Common myeloid progenitor, CD34-positive (primary cell): ENCODE measurements at regions not wholly inside any gene's neighbourhood (a gene's known extent, or its start where the extent isn't known, plus 50 kb on each side); places are given as distances from the start of the nearest gene placed in this dataset.

Source experiments
- CTCF ChIA-PET: fragments of 350-600 bp; sonication (Branson Sonifier 250); formaldehyde crosslinking; loops from one replicate; lab custom pipeline; 2021; ENCODE audit warnings: antibody characterized with exemption; lab: Charles Lee
- POLR2A ChIA-PET: fragments of 350-600 bp; sonication (Branson Sonifier 250); formaldehyde crosslinking; loops from one replicate; lab custom pipeline; 2021; ENCODE audit warnings: antibody characterized with exemption; lab: Charles Lee
- DNase-seq, 3 donors: peaks; one replicate each; pipeline versions ENCODE4 v3.0.0 to v3.0.0-alpha.2; 2013
- H3K27ac ChIP-seq, 2 experiments: 1 replicate in 1 of 2; 2 replicates in 1 of 2; pipeline ENCODE4 v1.7.0; 2013; ENCODE audit warnings: inconsistent platforms in 2 of 2, low read length in 2 of 2, mild to moderate bottlenecking in 2 of 2, low read depth in 1 of 2, moderate library complexity in 1 of 2; ENCODE audit not compliant: severe bottlenecking in 2 of 2, insufficient read depth in 1 of 2, poor library complexity in 1 of 2
- H3K27me3 ChIP-seq, 5 experiments: replicated peaks in 2 of 5; 1 replicate in 3 of 5; 2 replicates in 2 of 5; pipeline versions ENCODE4 v1.6.1 to v1.7.0; 2013; ENCODE audit warnings: low read length in 4 of 5, mild to moderate bottlenecking in 2 of 5, moderate library complexity in 2 of 5, inconsistent platforms in 1 of 5; ENCODE audit not compliant: insufficient read depth in 5 of 5, control insufficient read depth in 4 of 5
- H3K36me3 ChIP-seq, 4 experiments: 1 replicate in 2 of 4; 2 replicates in 2 of 4; pipeline versions ENCODE4 v1.6.1 to v1.7.0; 2013; ENCODE audit warnings: low read length in 3 of 4, control low read depth in 1 of 4, mild to moderate bottlenecking in 1 of 4; ENCODE audit not compliant: control insufficient read depth in 4 of 4, insufficient read depth in 4 of 4
- H3K4me1 ChIP-seq, 4 experiments: 1 replicate in 3 of 4; 2 replicates in 1 of 4; pipeline versions ENCODE4 v1.6.1 to v1.7.1; 2013; ENCODE audit warnings: low read length in 3 of 4, mild to moderate bottlenecking in 3 of 4, control low read depth in 1 of 4, inconsistent platforms in 1 of 4, moderate library complexity in 1 of 4; ENCODE audit not compliant: control insufficient read depth in 4 of 4, insufficient read depth in 4 of 4; ENCODE audit errors: control extremely low read depth in 1 of 4
- H3K4me3 ChIP-seq, 7 experiments: 1 replicate in 4 of 7; 2 replicates in 3 of 7; pipeline versions ENCODE4 v1.5.1 to v1.7.0; 2013; ENCODE audit warnings: mild to moderate bottlenecking in 7 of 7, low read length in 6 of 7, moderate library complexity in 6 of 7, inconsistent platforms in 2 of 7, low read depth in 2 of 7, control low read depth in 1 of 7; ENCODE audit not compliant: insufficient read depth in 4 of 7, control insufficient read depth in 1 of 7; ENCODE audit errors: extremely low read depth in 1 of 7
- H3K9me3 ChIP-seq, 5 experiments: 1 replicate in 4 of 5; 2 replicates in 1 of 5; pipeline versions ENCODE4 v1.6.1 to v1.7.1; 2013; ENCODE audit warnings: low read length in 4 of 5, mild to moderate bottlenecking in 2 of 5, inconsistent platforms in 1 of 5, low read depth in 1 of 5, moderate library complexity in 1 of 5; ENCODE audit not compliant: control insufficient read depth in 4 of 5, insufficient read depth in 2 of 5; ENCODE audit errors: control extremely low read depth in 1 of 5
- WGBS: methylation state at CpG from one replicate; pipeline ENCODE4 v1.1.5; 2013; ENCODE audit not compliant: insufficient coverage; 5-methylcytosine and 5-hydroxymethylcytosine counted together

DNA sequence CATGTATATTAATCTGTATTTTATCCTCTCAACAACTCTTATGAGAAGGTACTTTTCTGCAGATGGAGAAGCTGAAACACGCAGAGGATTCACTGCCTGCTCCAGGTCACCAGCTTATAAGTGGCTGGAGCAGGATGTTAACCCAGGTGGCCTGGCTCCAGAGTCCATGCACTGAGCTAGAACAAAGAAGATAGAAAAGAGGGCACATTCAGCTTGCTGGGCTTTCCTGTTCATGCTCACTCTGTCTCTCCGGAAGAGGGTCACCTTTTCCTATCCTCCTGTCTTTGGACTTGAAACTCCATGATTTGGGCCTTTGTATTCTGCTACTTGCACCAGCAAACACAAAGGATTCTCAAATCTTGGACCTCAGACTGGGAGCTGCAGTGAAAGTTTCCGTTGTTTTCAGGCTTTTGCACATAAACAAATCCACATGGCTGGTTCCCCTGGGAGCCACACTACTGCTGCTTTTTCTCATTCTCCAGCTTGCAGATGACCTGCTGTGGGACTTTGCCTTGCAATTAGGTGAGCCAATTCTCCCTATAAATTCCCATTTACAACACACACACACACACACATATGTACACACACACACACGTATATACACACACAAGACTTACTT lies 117.3 kb upstream of the GRK3 start:
- ChIA-PET CTCF (interaction anchor here (1.2 to 1.8 kb wide), 4 partner anchors 81 to 326 kb away, joined by 3 to 5 read pairs (median 3); no protein-coding TSS in a partner anchor), POLR2A (no interaction called here)
- Histone ChIP-seq H3K4me1 (peaks cover 2 to 22% (median 12%) of the 10 kb centered on the region in 4 experiments), H3K4me3 (peak overlapping the region in 1 of 7 experiments; percentile 95), H3K36me3 (peaks cover 0 to 7% (median 4%) of the 10 kb centered on the region in 4 experiments), H3K27ac (no peak overlapping the region), H3K27me3 (no peaks in the 10 kb centered on the region), H3K9me3 (no peaks in the 10 kb centered on the region)
- 88% methylated on average over 3 of the region's 4 CpGs for WGBS
- no peak for DNase-seq

DNA sequence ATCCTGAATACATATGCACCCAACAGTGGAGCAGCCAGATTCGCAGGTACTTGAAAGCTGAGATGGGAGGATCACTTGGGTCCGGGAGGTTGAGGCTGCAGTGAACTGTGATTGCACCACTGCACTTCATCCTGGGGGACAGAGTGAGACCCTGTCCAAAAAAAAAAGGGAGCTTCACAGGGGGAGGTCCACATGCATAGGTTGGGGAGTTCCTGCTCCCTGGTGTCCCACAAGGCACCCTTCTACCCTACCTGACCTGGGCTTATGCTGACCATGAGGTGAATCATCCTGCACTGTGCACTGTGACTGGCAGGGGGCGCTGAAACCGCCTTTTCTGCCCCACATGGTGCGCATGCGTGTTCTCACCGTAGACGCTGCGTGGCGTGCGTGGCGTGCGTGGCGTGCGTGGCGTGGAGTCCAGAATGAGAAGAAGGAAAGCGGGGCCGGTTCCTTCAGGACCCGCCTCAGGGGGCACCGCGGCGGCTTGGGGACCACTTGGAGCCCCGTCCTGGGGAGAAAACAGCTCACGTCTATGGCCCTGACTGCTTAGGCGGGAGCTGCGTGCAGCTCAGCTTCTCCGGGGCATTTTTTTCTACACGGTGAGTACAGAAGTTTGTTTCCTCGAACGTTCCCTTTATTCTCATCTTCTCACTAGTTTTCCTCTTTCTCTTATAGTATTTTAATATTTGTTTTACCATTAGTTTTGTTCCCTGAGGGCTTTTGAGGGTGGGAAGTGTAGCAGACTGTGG lies 116.6 kb upstream of the GRK3 start:
- Histone ChIP-seq H3K9me3 (no peaks in the 10 kb centered on the region), H3K27me3 (no peaks in the 10 kb centered on the region), H3K4me1 (peaks cover 2 to 22% (median 12%) of the 10 kb centered on the region in 4 experiments), H3K27ac (peak overlapping the region; percentile 66 to 86), H3K4me3 (peak overlapping the region; percentile 67 to 95 (median 87)), H3K36me3 (peaks cover 0 to 7% (median 4%) of the 10 kb centered on the region in 4 experiments)
- POLR2A ChIA-PET, result no interaction called here
- CTCF ChIA-PET, result interaction anchor here (1.0 to 1.8 kb wide), 5 partner anchors 28 to 325 kb away, joined by 3 to 5 read pairs (median 3); no protein-coding TSS in a partner anchor
- peak; percentile 71 to 83 (median 81) for DNase-seq
- WGBS, result 11% methylated on average over 19 of the region's 30 CpGs

DNA sequence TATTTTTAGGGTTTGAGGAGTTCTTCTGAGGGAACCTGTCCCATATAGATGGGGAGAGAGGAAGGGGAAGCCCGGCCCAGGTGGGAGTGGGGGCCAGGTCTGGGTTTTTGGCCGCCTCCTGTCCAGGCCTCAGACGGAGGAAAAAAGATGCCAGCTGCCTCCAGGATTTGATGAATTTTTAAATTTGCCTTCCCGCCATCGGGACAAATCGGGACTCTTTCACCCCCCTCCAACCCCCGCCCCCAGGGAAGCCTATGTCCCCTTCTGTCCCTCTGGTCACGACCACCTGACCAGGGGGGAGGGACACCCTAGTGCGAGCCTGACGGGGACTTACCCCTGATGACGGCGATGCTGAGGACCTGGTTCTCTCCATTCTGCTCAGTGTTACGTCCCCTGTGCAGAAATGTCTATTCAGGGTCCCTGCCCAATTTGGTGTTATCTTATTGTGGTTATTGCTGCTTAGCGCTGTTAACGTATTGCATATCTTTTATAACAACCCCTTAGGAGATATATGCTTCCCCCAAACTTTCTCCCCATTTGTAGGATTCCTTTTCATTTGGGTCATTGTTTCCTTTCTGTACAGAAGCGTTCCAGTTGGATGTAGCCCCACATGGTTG lies 115.9 kb upstream of the GRK3 start:
- peaks cover 2 to 22% (median 12%) of the 10 kb centered on the region in 4 experiments for H3K4me1 ChIP-seq
- 0% methylated on average over 10 of the region's 16 CpGs for WGBS
- no peaks in the 10 kb centered on the region for H3K27me3 ChIP-seq
- no peaks in the 10 kb centered on the region for H3K9me3 ChIP-seq
- POLR2A ChIA-PET, result no interaction called here
- H3K27ac ChIP-seq, result peak overlapping the region; percentile 66 to 86
- CTCF ChIA-PET, result interaction anchor here (1.0 kb wide), 1 partner anchor 29 kb away, joined by 4 read pairs; no protein-coding TSS in a partner anchor
- H3K36me3 ChIP-seq, result peaks cover under 1 to 11% (median 4%) of the 10 kb centered on the region in 4 experiments
- peak overlapping the region; percentile 13 to 95 (median 87) for H3K4me3 ChIP-seq
- peak; percentile 32 to 57 (median 40) for DNase-seq

DNA sequence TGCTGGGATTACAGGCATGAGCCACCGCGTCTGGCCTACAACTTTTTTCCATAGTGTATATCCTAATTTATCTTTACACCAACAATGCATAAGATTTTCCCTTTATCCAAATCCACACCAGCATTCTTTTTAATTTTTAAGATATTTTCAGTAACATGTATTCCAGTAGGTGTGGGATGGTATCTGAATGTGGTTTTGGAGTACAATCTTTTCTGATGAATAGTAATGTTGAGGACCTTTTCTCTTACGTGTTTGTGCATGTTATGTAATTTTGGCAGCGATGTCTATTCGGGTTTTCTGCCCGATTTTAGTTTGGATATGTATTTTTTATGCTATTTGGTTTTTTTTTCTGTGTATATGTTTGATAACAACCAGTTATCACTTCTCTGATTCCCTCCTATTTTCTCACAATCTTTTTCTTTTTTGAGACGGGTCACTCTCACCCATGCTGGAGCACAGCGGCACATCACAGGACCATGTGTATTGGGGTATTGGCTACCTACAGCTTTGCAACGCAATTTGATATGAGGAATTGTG lies 114.6 kb upstream of the GRK3 start:
- H3K27me3 ChIP-seq, result no peaks in the 10 kb centered on the region
- ChIA-PET CTCF (no interaction called here), POLR2A (no interaction called here)
- no peaks in the 10 kb centered on the region for H3K9me3 ChIP-seq
- H3K36me3 ChIP-seq, result peaks cover 2 to 18% (median 11%) of the 10 kb centered on the region in 4 experiments
- no peak overlapping the region for H3K27ac ChIP-seq
- peaks cover 2 to 22% (median 12%) of the 10 kb centered on the region in 4 experiments for H3K4me1 ChIP-seq
- H3K4me3 ChIP-seq, result no peak overlapping the region
- 100% methylated on average over 2 of the region's 9 CpGs for WGBS
- DNase-seq, result no peak

DNA sequence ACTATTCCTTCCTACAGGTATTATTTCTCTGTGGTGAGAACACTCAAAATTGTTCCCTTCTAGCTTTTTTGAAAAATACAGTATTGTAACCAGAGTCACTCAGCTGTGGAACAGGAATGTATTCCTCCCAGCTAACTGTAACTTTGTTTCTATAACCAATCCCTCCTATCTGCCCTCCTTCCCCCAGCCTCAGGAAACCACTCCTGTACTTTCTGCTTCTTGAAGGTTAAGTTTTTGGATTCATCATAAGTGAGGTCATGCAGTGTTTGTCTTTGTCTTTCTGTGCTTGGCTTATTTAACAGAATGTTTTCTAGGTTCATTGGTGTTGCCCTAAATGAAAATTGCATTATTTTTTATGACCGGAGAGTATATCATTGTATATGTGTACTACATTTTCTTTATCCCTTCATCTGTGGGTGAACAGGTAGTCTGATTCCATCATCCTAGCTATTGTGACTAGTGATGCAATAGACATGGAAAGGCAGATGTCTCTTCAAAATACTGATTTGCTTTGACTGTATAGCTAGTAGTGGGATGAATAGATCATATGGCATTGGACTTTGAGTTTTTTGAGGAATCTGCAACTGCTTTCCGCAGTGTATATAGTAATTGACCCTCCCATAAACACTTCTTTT lies 112.9 kb upstream of the GRK3 start:
- POLR2A ChIA-PET, result no interaction called here
- CTCF ChIA-PET, result interaction anchor here (1.0 to 1.1 kb wide), 2 partner anchors 11 to 253 kb away, joined by 3 read pairs; no protein-coding TSS in a partner anchor
- DNase-seq, result no peak
- WGBS, result no CpG with 5 or more reads among the region's 2 CpGs
- peaks cover 5 to 19% (median 13%) of the 10 kb centered on the region in 4 experiments for H3K36me3 ChIP-seq
- H3K9me3 ChIP-seq, result no peaks in the 10 kb centered on the region
- H3K27me3 ChIP-seq, result no peaks in the 10 kb centered on the region
- peaks cover 2 to 22% (median 12%) of the 10 kb centered on the region in 4 experiments for H3K4me1 ChIP-seq
- H3K27ac ChIP-seq, result no peak overlapping the region
- H3K4me3 ChIP-seq, result no peak overlapping the region

DNA sequence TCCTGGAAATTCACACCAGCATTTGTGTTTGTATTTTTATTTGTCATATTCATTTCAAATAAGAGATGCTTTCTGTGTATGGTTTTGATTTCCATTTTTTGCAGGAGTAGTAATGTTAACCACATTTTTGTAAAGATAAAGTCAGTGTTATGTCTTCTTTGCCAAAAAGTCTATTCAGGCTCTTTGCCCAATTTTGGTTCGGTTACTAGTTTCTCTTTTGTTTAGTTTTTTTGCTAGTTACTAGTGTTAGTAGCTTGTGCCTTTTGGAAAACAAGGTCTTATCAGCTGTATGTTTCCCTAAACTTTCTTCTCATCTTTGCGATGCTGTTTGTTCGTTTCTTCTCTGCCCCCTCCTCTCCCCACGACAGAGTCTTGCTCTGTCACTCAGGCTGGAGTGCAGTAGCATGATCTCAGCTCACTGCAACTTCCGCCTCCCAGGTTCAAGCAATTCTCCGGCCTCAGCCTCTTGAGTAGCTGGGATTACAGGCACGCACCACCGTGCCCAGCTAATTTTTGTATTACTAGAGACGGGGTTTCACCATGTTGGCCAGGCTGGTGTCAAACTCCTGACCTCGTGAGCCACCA lies 112.3 kb upstream of the GRK3 start:
- H3K4me1 ChIP-seq, result peaks cover 0 to 18% (median 12%) of the 10 kb centered on the region in 4 experiments
- 91% methylated on average over 9 of the region's 10 CpGs for WGBS
- ChIA-PET CTCF (interaction anchor here (1.0 to 1.1 kb wide), 2 partner anchors 10 to 253 kb away, joined by 3 read pairs; no protein-coding TSS in a partner anchor), POLR2A (no interaction called here)
- no peaks in the 10 kb centered on the region for H3K9me3 ChIP-seq
- H3K4me3 ChIP-seq, result no peak overlapping the region
- no peak for DNase-seq
- H3K27me3 ChIP-seq, result no peaks in the 10 kb centered on the region
- peaks cover 6 to 22% (median 14%) of the 10 kb centered on the region in 4 experiments for H3K36me3 ChIP-seq
- H3K27ac ChIP-seq, result no peak overlapping the region
